ACC112 (cell line): ENCODE measurements at regions not wholly inside any gene's neighbourhood (a gene's known extent, or its start where the extent isn't known, plus 50 kb on each side); places are given as distances from the start of the nearest gene placed in this dataset.

Source experiments
- H2AFZ ChIP-seq: fragments of 200-600 bp; sonication (generic); one replicate; pipeline ENCODE4 v1.6.0; 2017; ENCODE audit warnings: antibody characterized with exemption, low read length; ENCODE audit not compliant: unreplicated experiment
- H3K27ac ChIP-seq: fragments of 200-600 bp; sonication (generic); 2 replicates; pipeline ENCODE4 v1.5.1; 2014; ENCODE audit warnings: low read depth, mild to moderate bottlenecking, antibody characterized with exemption, low read length, moderate library complexity
- H3K27me3 ChIP-seq: fragments of 200-600 bp; sonication (generic); 2 replicates; pipeline ENCODE4 v1.6.1; 2014; ENCODE audit warnings: mild to moderate bottlenecking, antibody characterized with exemption, low read length, moderate library complexity, mixed read lengths; ENCODE audit not compliant: insufficient read depth
- H3K36me3 ChIP-seq: fragments of 200-600 bp; sonication (generic); 2 replicates; pipeline ENCODE4 v1.6.1; 2016; ENCODE audit warnings: mild to moderate bottlenecking, antibody characterized with exemption, low read length, moderate library complexity, mixed read lengths; ENCODE audit not compliant: insufficient read depth
- H3K4me1 ChIP-seq: fragments of 200-600 bp; sonication (generic); one replicate; pipeline ENCODE4 v1.6.1; 2016; ENCODE audit warnings: low read length, mixed read lengths; ENCODE audit not compliant: insufficient read depth, unreplicated experiment, control insufficient read depth
- H3K4me3 ChIP-seq: fragments of 200-600 bp; sonication (generic); 2 replicates; pipeline ENCODE4 v1.5.1; 2014; ENCODE audit warnings: mild to moderate bottlenecking, low read depth, low read length
- H3K79me2 ChIP-seq: fragments of 200-600 bp; sonication (generic); one replicate; pipeline ENCODE4 v1.6.0; 2016; ENCODE audit warnings: low read length; ENCODE audit not compliant: control insufficient read depth, unreplicated experiment, insufficient read depth

- no peaks in the 10 kb centered on the region for H3K36me3 ChIP-seq
- H3K27me3 ChIP-seq: no peaks in the 10 kb centered on the region
- H3K4me3 ChIP-seq: no peak overlapping the region
- no peak overlapping the region for H2AFZ ChIP-seq
- no peaks in the 10 kb centered on the region for H3K4me1 ChIP-seq
- H3K79me2 ChIP-seq: no peaks in the 10 kb centered on the region
- no peak overlapping the region for H3K27ac ChIP-seq
Observed at GRCh38 chr4:35163168-35163567, 1081.1 kb downstream of the ARAP2 start.

- H3K27ac ChIP-seq: no peak overlapping the region
- H3K79me2 ChIP-seq: no peaks in the 10 kb centered on the region
- no peak overlapping the region for H2AFZ ChIP-seq
Observed at GRCh38 chr4:35164063-35164462, 1080.3 kb downstream of the ARAP2 start.

GRCh38 chr4:35166466-35166865, 1077.8 kb downstream of the ARAP2 start:
- Histone ChIP-seq H3K27ac (no peak overlapping the region), H3K36me3 (no peaks in the 10 kb centered on the region), H3K79me2 (no peaks in the 10 kb centered on the region), H3K4me1 (no peaks in the 10 kb centered on the region), H2AFZ (no peak overlapping the region), H3K27me3 (no peaks in the 10 kb centered on the region), H3K4me3 (no peak overlapping the region)

More at GRCh38 chr4:35164063-35164462, 1080.3 kb downstream of the ARAP2 start:
- Histone ChIP-seq H3K4me3 (no peak overlapping the region), H3K27me3 (no peaks in the 10 kb centered on the region), H3K4me1 (no peaks in the 10 kb centered on the region), H3K36me3 (no peaks in the 10 kb centered on the region)

GRCh38 chr4:35167385-35167784, 1076.9 kb downstream of the ARAP2 start:
- no peaks in the 10 kb centered on the region for H3K27me3 ChIP-seq
- H3K4me3 ChIP-seq: no peak overlapping the region
- no peak overlapping the region for H2AFZ ChIP-seq
- no peaks in the 10 kb centered on the region for H3K36me3 ChIP-seq
- H3K4me1 ChIP-seq: no peaks in the 10 kb centered on the region
- H3K27ac ChIP-seq: no peak overlapping the region
- no peaks in the 10 kb centered on the region for H3K79me2 ChIP-seq

GRCh38 chr4:35175487-35175886, 1068.8 kb downstream of the ARAP2 start:
- Histone ChIP-seq H3K4me3 (no peak overlapping the region), H2AFZ (no peak overlapping the region), H3K27ac (no peak overlapping the region)

GRCh38 chr4:35175894-35176293, 1068.4 kb downstream of the ARAP2 start:
- H3K4me1 ChIP-seq: no peaks in the 10 kb centered on the region
- no peaks in the 10 kb centered on the region for H3K79me2 ChIP-seq
- H3K27me3 ChIP-seq: no peaks in the 10 kb centered on the region
- no peak overlapping the region for H2AFZ ChIP-seq
- no peaks in the 10 kb centered on the region for H3K36me3 ChIP-seq
- H3K27ac ChIP-seq: no peak overlapping the region
- no peak overlapping the region for H3K4me3 ChIP-seq

More at GRCh38 chr4:35175487-35175886, 1068.8 kb downstream of the ARAP2 start:
- Histone ChIP-seq H3K79me2 (no peaks in the 10 kb centered on the region), H3K27me3 (no peaks in the 10 kb centered on the region), H3K4me1 (no peaks in the 10 kb centered on the region), H3K36me3 (no peaks in the 10 kb centered on the region)

GRCh38 chr4:35182451-35182850, 1061.9 kb downstream of the ARAP2 start:
- Histone ChIP-seq H3K27me3 (no peaks in the 10 kb centered on the region), H3K4me3 (no peak overlapping the region), H3K79me2 (no peaks in the 10 kb centered on the region), H3K36me3 (no peaks in the 10 kb centered on the region), H3K4me1 (no peaks in the 10 kb centered on the region), H2AFZ (no peak overlapping the region), H3K27ac (no peak overlapping the region)

GRCh38 chr4:35189988-35190613, 1054.2 kb downstream of the ARAP2 start:
- H3K27me3 ChIP-seq: no peaks in the 10 kb centered on the region
- no peaks in the 10 kb centered on the region for H3K36me3 ChIP-seq
- H2AFZ ChIP-seq: no peak overlapping the region
- no peak overlapping the region for H3K4me3 ChIP-seq
- H3K27ac ChIP-seq: no peak overlapping the region
- no peaks in the 10 kb centered on the region for H3K4me1 ChIP-seq
- no peaks in the 10 kb centered on the region for H3K79me2 ChIP-seq

GRCh38 chr4:35201403-35201802, 1042.9 kb downstream of the ARAP2 start:
- Histone ChIP-seq H3K4me3 (no peak overlapping the region), H3K27ac (no peak overlapping the region), H3K36me3 (no peaks in the 10 kb centered on the region), H3K27me3 (no peaks in the 10 kb centered on the region), H3K4me1 (no peaks in the 10 kb centered on the region), H2AFZ (no peak overlapping the region), H3K79me2 (no peaks in the 10 kb centered on the region)

- Histone ChIP-seq H3K4me3 (no peak overlapping the region), H2AFZ (no peak overlapping the region), H3K4me1 (no peaks in the 10 kb centered on the region), H3K36me3 (no peaks in the 10 kb centered on the region), H3K27ac (no peak overlapping the region), H3K27me3 (no peaks in the 10 kb centered on the region), H3K79me2 (no peaks in the 10 kb centered on the region)
Observed at GRCh38 chr4:35216636-35217035, 1027.7 kb downstream of the ARAP2 start.

- H3K27me3 ChIP-seq: no peaks in the 10 kb centered on the region
- no peaks in the 10 kb centered on the region for H3K4me1 ChIP-seq
- no peak overlapping the region for H3K4me3 ChIP-seq
- H2AFZ ChIP-seq: no peak overlapping the region
- H3K79me2 ChIP-seq: no peaks in the 10 kb centered on the region
- no peak overlapping the region for H3K27ac ChIP-seq
- H3K36me3 ChIP-seq: no peaks in the 10 kb centered on the region
Observed at GRCh38 chr4:35217331-35217730, 1027.0 kb downstream of the ARAP2 start.
